ENCODE measurements at regions not wholly inside any gene's neighbourhood (a gene's known extent, or its start where the extent isn't known, plus 50 kb on each side); places are given as distances from the start of the nearest gene placed in this dataset.

GRCh38 chr12:113720629-113721028 is 245.5 kb downstream of the RBM19 start:
- CTCF ChIA-PET, result interaction anchor here (0.8 kb wide), 1 partner anchor 80 kb away, joined by 3 read pairs; no protein-coding TSS in a partner anchor
- no peaks in the 10 kb centered on the region for H3K36me3 ChIP-seq (ENCODE audit: control insufficient read depth in 2 of 2, insufficient read depth in 1 of 2, low read length in 2 of 2)
- H3K4me1 ChIP-seq (ENCODE audit: control insufficient read depth, insufficient read depth, low read length), result no peaks in the 10 kb centered on the region
- POLR2A ChIA-PET, result no interaction called here
- H3K27ac ChIP-seq (ENCODE audit: extremely low read depth, low read depth, low read length), result no peak overlapping the region
- TF ChIP-seq SP7 (tag by site-specific recombination; IDR thresholded peaks at IDR 0.05) (no peak), ZNF184 (tag by site-specific recombination; IDR thresholded peaks at IDR 0.05) (no peak), ZFHX2 (tag by site-specific recombination; conservative IDR thresholded peaks at IDR 0.05) (0 out of 2 replicates have a peak, but pooled peaks have one; percentile 18), ZBTB17 (tag by site-specific recombination; IDR thresholded peaks at IDR 0.05) (peak; percentile 28; the same call in 1 of the 2 replicates), MZF1 (tag by site-specific recombination; IDR thresholded peaks at IDR 0.05; ENCODE audit: borderline replicate concordance) (no peak), ZBTB26 (tag by site-specific recombination; optimal IDR thresholded peaks at IDR 0.05) (no peak), ZNF704 (tag by site-specific recombination; IDR thresholded peaks at IDR 0.05) (no peak), ZNF398 (tag by site-specific recombination; IDR thresholded peaks at IDR 0.05) (peak; percentile 46), ZNF148 (tag by site-specific recombination; IDR thresholded peaks at IDR 0.05; ENCODE audit: borderline replicate concordance) (no peak)
- H3K9me3 ChIP-seq (ENCODE audit: control insufficient read depth, insufficient read depth, low read depth, low read length), result no peaks in the 10 kb centered on the region
- no peak overlapping the region for H3K4me3 ChIP-seq (ENCODE audit: low read depth, low read length)

- ChIA-PET POLR2A (no interaction called here), CTCF (interaction anchor here (0.7 to 1.7 kb wide), 2 partner anchors 259 to 388 kb away, joined by 3 to 7 read pairs; no protein-coding TSS in a partner anchor)
- Histone ChIP-seq H3K27ac (ENCODE audit: extremely low read depth, low read depth, low read length) (no peak overlapping the region), H3K4me3 (ENCODE audit: low read depth, low read length) (no peak overlapping the region), H3K9me3 (ENCODE audit: control insufficient read depth, insufficient read depth, low read depth, low read length) (no peaks in the 10 kb centered on the region), H3K4me1 (ENCODE audit: control insufficient read depth, insufficient read depth, low read length) (no peaks in the 10 kb centered on the region), H3K36me3 (ENCODE audit: control insufficient read depth in 2 of 2, insufficient read depth in 1 of 2, low read length in 2 of 2) (no peaks in the 10 kb centered on the region)
- TF ChIP-seq SP3 (tag by site-specific recombination; IDR thresholded peaks at IDR 0.05) (no peak), ZNF768 (tag by site-specific recombination; IDR thresholded peaks at IDR 0.05) (0 out of 2 replicates have a peak, but pooled peaks have one; percentile 14)
Observed at GRCh38 chr12:113719911-113720591, 246.1 kb downstream of the RBM19 start.

- Histone ChIP-seq H3K27ac (ENCODE audit: extremely low read depth, low read depth, low read length) (no peak overlapping the region), H3K9me3 (ENCODE audit: control insufficient read depth, insufficient read depth, low read depth, low read length) (no peaks in the 10 kb centered on the region), H3K4me1 (ENCODE audit: control insufficient read depth, insufficient read depth, low read length) (no peaks in the 10 kb centered on the region), H3K4me3 (ENCODE audit: low read depth, low read length) (no peak overlapping the region), H3K36me3 (ENCODE audit: control insufficient read depth in 2 of 2, insufficient read depth in 1 of 2, low read length in 2 of 2) (no peaks in the 10 kb centered on the region)
- ChIA-PET POLR2A (no interaction called here), CTCF (no interaction called here)
- TF ChIP-seq KLF17 (tag by site-specific recombination; IDR thresholded peaks at IDR 0.05) (no peak), GLI4 (tag by site-specific recombination; IDR thresholded peaks at IDR 0.05) (no peak), ZNF623 (tag by site-specific recombination; IDR thresholded peaks at IDR 0.05) (peak; percentile 62), ZNF2 (tag by site-specific recombination; IDR thresholded peaks at IDR 0.05) (no peak), ZNF747 (tag by site-specific recombination; IDR thresholded peaks at IDR 0.05) (no peak), ZNF518A (tag by site-specific recombination; conservative IDR thresholded peaks at IDR 0.05; ENCODE audit: low read depth) (no peak), ZNF248 (tag by site-specific recombination; IDR thresholded peaks at IDR 0.05) (no peak)
Observed at GRCh38 chr12:113713156-113713555, 241.5 kb upstream of the LHX5 start.

All from HEK293 (cell line).